ENCODE measurements at regions not wholly inside any gene's neighbourhood (a gene's known extent, or its start where the extent isn't known, plus 50 kb on each side); places are given as distances from the start of the nearest gene placed in this dataset.

DNA sequence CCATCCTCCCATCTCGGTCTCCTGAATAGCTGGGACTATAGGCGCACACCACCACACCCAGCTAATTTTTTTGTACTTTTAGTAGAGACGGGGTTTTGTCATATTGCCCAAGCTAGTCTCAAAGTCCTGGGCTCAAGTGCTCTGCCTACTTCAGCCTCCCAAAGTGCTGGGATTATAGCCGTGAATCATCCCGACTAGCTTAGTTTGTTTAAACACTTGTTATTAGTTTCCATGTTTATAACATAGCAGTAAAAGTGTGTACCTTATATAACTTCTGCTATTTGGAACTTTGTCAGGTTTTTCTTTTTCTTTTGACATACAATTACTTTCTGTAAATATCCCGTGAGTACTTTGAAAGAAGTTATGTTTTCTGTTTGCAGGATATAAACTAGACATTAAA is 60.6 kb upstream of the C1orf21 start:
- no TSS peak for BruUV-seq (replicated peaks)
- Histone ChIP-seq H4K20me1 (ENCODE audit: insufficient read depth, low read length) (no peaks in the 10 kb centered on the region), H3K27ac (ENCODE audit: extremely low read length, insufficient read depth, low read length) (no peak overlapping the region), H3K79me2 (ENCODE audit: insufficient read depth, low read length) (no peaks in the 10 kb centered on the region), H2AFZ (ENCODE audit: low read length) (no peak overlapping the region), H3K4me3 (replicated peaks in 1 of 3; ENCODE audit: insufficient read depth in 1 of 3, low read depth in 2 of 3, low read length in 3 of 3) (no peak overlapping the region), H3K9ac (ENCODE audit: insufficient read depth, low read depth, low read length) (no peak overlapping the region), H3K27me3 (ENCODE audit: control insufficient read depth in 1 of 2, insufficient read depth in 2 of 2, low read length in 2 of 2) (no peaks in the 10 kb centered on the region), H3K4me2 (ENCODE audit: low read depth, low read length) (no peak overlapping the region), H3K9me3 (ENCODE audit: low read length) (no peaks in the 10 kb centered on the region), H3K4me1 (ENCODE audit: insufficient read depth, low read length) (no peaks in the 10 kb centered on the region), H3K36me3 (replicated peaks in 1 of 2; ENCODE audit: control insufficient read depth in 1 of 2, insufficient read depth in 2 of 2, low read length in 2 of 2) (no peaks in the 10 kb centered on the region)
- WGBS (ENCODE audit: low lambda C conversion rate), result 19% methylated on average over 6 of the region's 6 CpGs
- ATAC-seq, result no peak
- ChIA-PET POLR2A (no interaction called here), CTCF (ENCODE audit: low intra/inter-chr PET ratio, low total read pairs) (no interaction called here)
- FAIRE-seq, result no peak
- TF ChIP-seq ZNF746 (CRISPR knock-in tag; IDR thresholded peaks at IDR 0.05) (no peak), ZMYM3 (CRISPR knock-in tag; IDR thresholded peaks at IDR 0.05) (no peak), HNRNPL (IDR thresholded peaks at IDR 0.05; ENCODE audit: low read depth, low read length) (no peak), ZFP37 (CRISPR knock-in tag; IDR thresholded peaks at IDR 0.05; ENCODE audit: borderline replicate concordance) (no peak), SCMH1 (CRISPR knock-in tag; IDR thresholded peaks at IDR 0.05; ENCODE audit: borderline replicate concordance) (no peak)
- TF ChIP-seq, protein P1, sequence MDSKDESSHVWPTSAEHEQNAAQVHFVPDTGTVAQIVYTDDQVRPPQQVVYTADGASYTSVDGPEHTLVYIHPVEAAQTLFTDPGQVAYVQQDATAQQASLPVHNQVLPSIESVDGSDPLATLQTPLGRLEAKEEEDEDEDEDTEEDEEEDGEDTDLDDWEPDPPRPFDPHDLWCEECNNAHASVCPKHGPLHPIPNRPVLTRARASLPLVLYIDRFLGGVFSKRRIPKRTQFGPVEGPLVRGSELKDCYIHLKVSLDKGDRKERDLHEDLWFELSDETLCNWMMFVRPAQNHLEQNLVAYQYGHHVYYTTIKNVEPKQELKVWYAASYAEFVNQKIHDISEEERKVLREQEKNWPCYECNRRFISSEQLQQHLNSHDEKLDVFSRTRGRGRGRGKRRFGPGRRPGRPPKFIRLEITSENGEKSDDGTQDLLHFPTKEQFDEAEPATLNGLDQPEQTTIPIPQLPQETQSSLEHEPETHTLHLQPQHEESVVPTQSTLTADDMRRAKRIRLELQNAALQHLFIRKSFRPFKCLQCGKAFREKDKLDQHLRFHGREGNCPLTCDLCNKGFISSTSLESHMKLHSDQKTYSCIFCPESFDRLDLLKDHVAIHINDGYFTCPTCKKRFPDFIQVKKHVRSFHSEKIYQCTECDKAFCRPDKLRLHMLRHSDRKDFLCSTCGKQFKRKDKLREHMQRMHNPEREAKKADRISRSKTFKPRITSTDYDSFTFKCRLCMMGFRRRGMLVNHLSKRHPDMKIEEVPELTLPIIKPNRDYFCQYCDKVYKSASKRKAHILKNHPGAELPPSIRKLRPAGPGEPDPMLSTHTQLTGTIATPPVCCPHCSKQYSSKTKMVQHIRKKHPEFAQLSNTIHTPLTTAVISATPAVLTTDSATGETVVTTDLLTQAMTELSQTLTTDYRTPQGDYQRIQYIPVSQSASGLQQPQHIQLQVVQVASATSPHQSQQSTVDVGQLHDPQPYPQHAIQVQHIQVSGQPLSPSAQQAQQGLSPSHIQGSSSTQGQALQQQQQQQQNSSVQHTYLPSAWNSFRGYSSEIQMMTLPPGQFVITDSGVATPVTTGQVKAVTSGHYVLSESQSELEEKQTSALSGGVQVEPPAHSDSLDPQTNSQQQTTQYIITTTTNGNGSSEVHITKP (CRISPR knock-in tag; IDR thresholded peaks at IDR 0.05; ENCODE audit: low read depth), result no peak
- no peak for DNase-seq (ENCODE audit: low spot score)
- in situ Hi-C loops (cut with HindIII; ENCODE audit: extremely low pct_ligation_motif_present, low pct_unique_long_range_greater_than_20kb), result no loop called here
- intact Hi-C loops (cut with micrococcal nuclease; ENCODE audit: unreplicated experiment), result no loop called here
